ENCODE measurements at regions not wholly inside any gene's neighbourhood (a gene's known extent, or its start where the extent isn't known, plus 50 kb on each side); places are given as distances from the start of the nearest gene placed in this dataset.

GRCh38 chr18:39635966-39636365 is 2070.4 kb upstream of the CELF4 start:
- Histone ChIP-seq H4K20me1 (ENCODE audit: low read depth) (no peaks in the 10 kb centered on the region), H3K27me3 (no peaks in the 10 kb centered on the region), H3K4me3 (no peak overlapping the region), H3K4me2 (no peak overlapping the region), H3K4me1 (peaks cover 9% of the 10 kb centered on the region), H3F3A (ENCODE audit: low read depth) (no peaks in the 10 kb centered on the region), H2AFZ (replicated peaks) (no peak overlapping the region), H3K9ac (no peak overlapping the region), H3K27ac (no peak overlapping the region), H3K9me3 (ENCODE audit: low read depth) (no peaks in the 10 kb centered on the region), H3K79me2 (ENCODE audit: low read depth) (no peaks in the 10 kb centered on the region), H3K36me3 (peaks cover 3% of the 10 kb centered on the region)
- Mint-ChIP-seq H3K4me1 (no peaks in the 10 kb centered on the region), H3K27ac (no peak overlapping the region), H3K27me3 (ENCODE audit: insufficient read depth, low read depth) (no peaks in the 10 kb centered on the region), H3K4me3 (no peak overlapping the region), H3K36me3 (no peaks in the 10 kb centered on the region), H3K9me3 (no peaks in the 10 kb centered on the region)
- no peak for TF ChIP-seq EZH2 (IDR thresholded peaks at IDR 0.05)
- no peak for TF ChIP-seq CTCF (IDR thresholded peaks at IDR 0.05)
- TF ChIP-seq EZH2phosphoT487 (IDR thresholded peaks at IDR 0.05) = no peak
- no peak for DNase-seq (ENCODE audit: low spot score)

- Histone ChIP-seq H3F3A (ENCODE audit: low read depth) (no peaks in the 10 kb centered on the region), H3K9me3 (ENCODE audit: low read depth) (no peaks in the 10 kb centered on the region), H3K9ac (no peak overlapping the region), H4K20me1 (ENCODE audit: low read depth) (no peaks in the 10 kb centered on the region), H3K27me3 (no peaks in the 10 kb centered on the region), H2AFZ (replicated peaks) (no peak overlapping the region), H3K4me2 (no peak overlapping the region), H3K4me1 (peaks cover 10% of the 10 kb centered on the region), H3K79me2 (ENCODE audit: low read depth) (no peaks in the 10 kb centered on the region), H3K36me3 (peaks cover 3% of the 10 kb centered on the region), H3K27ac (no peak overlapping the region), H3K4me3 (no peak overlapping the region)
- Mint-ChIP-seq H3K27me3 (ENCODE audit: insufficient read depth, low read depth) (no peaks in the 10 kb centered on the region), H3K9me3 (no peaks in the 10 kb centered on the region), H3K36me3 (no peaks in the 10 kb centered on the region), H3K27ac (no peak overlapping the region), H3K4me3 (no peak overlapping the region), H3K4me1 (no peaks in the 10 kb centered on the region)
- TF ChIP-seq CTCF (IDR thresholded peaks at IDR 0.05) = no peak
- no peak for TF ChIP-seq EZH2 (IDR thresholded peaks at IDR 0.05)
- no peak for TF ChIP-seq EZH2phosphoT487 (IDR thresholded peaks at IDR 0.05)
- no peak for DNase-seq (ENCODE audit: low spot score)
These were observed 2069.6 kb upstream of the CELF4 start for GRCh38 chr18:39635192-39635591.

GRCh38 chr18:39627936-39628335 is 2062.3 kb upstream of the CELF4 start:
- Mint-ChIP-seq H3K4me3 (no peak overlapping the region), H3K27ac (no peak overlapping the region), H3K27me3 (ENCODE audit: insufficient read depth, low read depth) (peaks cover 2% of the 10 kb centered on the region), H3K36me3 (peaks cover 2% of the 10 kb centered on the region), H3K4me1 (no peaks in the 10 kb centered on the region), H3K9me3 (no peaks in the 10 kb centered on the region)
- H3K9ac ChIP-seq = no peak overlapping the region
- H3K27me3 ChIP-seq = no peaks in the 10 kb centered on the region
- no peak overlapping the region for H3K27ac ChIP-seq
- H3K4me1 ChIP-seq = peaks cover 10% of the 10 kb centered on the region
- no peak overlapping the region for H3K4me3 ChIP-seq
- no peaks in the 10 kb centered on the region for H3K9me3 ChIP-seq (ENCODE audit: low read depth)
- no peak overlapping the region for H2AFZ ChIP-seq (replicated peaks)
- H4K20me1 ChIP-seq (ENCODE audit: low read depth) = no peaks in the 10 kb centered on the region
- H3K4me2 ChIP-seq = no peak overlapping the region
- no peaks in the 10 kb centered on the region for H3K36me3 ChIP-seq
- H3K79me2 ChIP-seq (ENCODE audit: low read depth) = no peaks in the 10 kb centered on the region
- no peak for DNase-seq (ENCODE audit: low spot score)
- H3F3A ChIP-seq (ENCODE audit: low read depth) = no peaks in the 10 kb centered on the region
- TF ChIP-seq CTCF (IDR thresholded peaks at IDR 0.05) = no peak
- no peak for TF ChIP-seq EZH2 (IDR thresholded peaks at IDR 0.05)
- TF ChIP-seq EZH2phosphoT487 (IDR thresholded peaks at IDR 0.05) = no peak
